A549 (cell line): ENCODE measurements at regions not wholly inside any gene's neighbourhood (a gene's known extent, or its start where the extent isn't known, plus 50 kb on each side); places are given as distances from the start of the nearest gene placed in this dataset.

Experiments
- ATOH8 ChIP-seq: fragments of 250-450 bp; sonication (Bioruptor Pico); IDR thresholded peaks from 2 replicates; pipeline ENCODE4 v1.5.0; 2020; ENCODE audit warnings: low read depth, mild to moderate bottlenecking, moderate library complexity
- CBX2 ChIP-seq: fragments of 200-600 bp; sonication (generic); IDR thresholded peaks from 2 replicates; pipeline ENCODE4 v1.6.1; 2016; ENCODE audit warnings: low read depth, mild to moderate bottlenecking, borderline replicate concordance
- E2F6 ChIP-seq: IDR thresholded peaks from 2 replicates; pipeline ENCODE4 v1.6.1; 2012; ENCODE audit warnings: low read depth, borderline replicate concordance
- EHF ChIP-seq: fragments of 250-450 bp; sonication (Bioruptor Pico); IDR thresholded peaks from 2 replicates; pipeline ENCODE4 v1.5.0; 2020; ENCODE audit warnings: mild to moderate bottlenecking
- ELK1 ChIP-seq: fragments of 150-350 bp; IDR thresholded peaks from 2 replicates; pipeline ENCODE4 v1.6.1; 2014; ENCODE audit warnings: low read depth, mild to moderate bottlenecking, low read length
- EP300 ChIP-seq, 2 experiments: fragments of >200 bp; sonication (Bioruptor Twin); formaldehyde crosslinking; IDR thresholded peaks; 2 replicates in 1 of 2; 3 replicates in 1 of 2; pipeline ENCODE4 v1.6.1; 2016 to 2017
- FOSB ChIP-seq: fragments of 250-450 bp; sonication (Bioruptor Pico); IDR thresholded peaks from 2 replicates; pipeline ENCODE4 v1.5.0; 2020; ENCODE audit warnings: mild to moderate bottlenecking, moderate library complexity
- FOSL2 ChIP-seq, 2 experiments: fragments of 450-650 bp in 1 of 2; fragments of >200 bp in 1 of 2; sonication (Bioruptor Twin) in 1 of 2; formaldehyde crosslinking; IDR thresholded peaks; 2 replicates each; pipeline versions ENCODE4 v1.5.0 to v1.6.1; 2016 to 2020; ENCODE audit warnings: mild to moderate bottlenecking in 1 of 2, moderate library complexity in 1 of 2
- FOXS1 ChIP-seq: fragments of 250-450 bp; sonication (Bioruptor Pico); IDR thresholded peaks from 2 replicates; pipeline ENCODE4 v1.5.0; 2020; ENCODE audit warnings: mild to moderate bottlenecking, moderate library complexity
- GATA3 ChIP-seq: IDR thresholded peaks from 2 replicates; pipeline ENCODE4 v1.6.1; 2012; ENCODE audit warnings: borderline replicate concordance
- HES2 ChIP-seq: fragments of >200 bp; sonication (Bioruptor Twin); formaldehyde crosslinking; IDR thresholded peaks from 2 replicates; pipeline ENCODE4 v1.6.1; 2016
- HEYL ChIP-seq: fragments of 250-450 bp; sonication (Bioruptor Pico); IDR thresholded peaks from 2 replicates; pipeline ENCODE4 v1.8.0; 2021; ENCODE audit warnings: mild to moderate bottlenecking, moderate library complexity
- HMGXB4 ChIP-seq: fragments of 250-450 bp; sonication (Bioruptor Pico); IDR thresholded peaks from 2 replicates; pipeline ENCODE4 v1.5.0; 2021; ENCODE audit warnings: mild to moderate bottlenecking, moderate library complexity, borderline replicate concordance
- HOXB13 ChIP-seq: fragments of 250-450 bp; sonication (Bioruptor Pico); IDR thresholded peaks from 2 replicates; pipeline ENCODE4 v1.5.0; 2020; ENCODE audit warnings: low read depth, mild to moderate bottlenecking, moderate library complexity
- JUN ChIP-seq, 2 experiments: fragments of >200 bp; sonication (Bioruptor Twin); formaldehyde crosslinking; IDR thresholded peaks; 2 replicates in 1 of 2; 3 replicates in 1 of 2; pipeline ENCODE4 v1.6.1; 2016 to 2017
- KDM1A ChIP-seq: fragments of 200-600 bp; sonication (generic); IDR thresholded peaks from 2 replicates; pipeline ENCODE4 v1.6.1; 2016; ENCODE audit warnings: low read depth, mild to moderate bottlenecking
- KDM5A ChIP-seq: fragments of 200-600 bp; sonication (generic); IDR thresholded peaks from 2 replicates; pipeline ENCODE4 v1.6.1; 2016; ENCODE audit warnings: antibody characterized with exemption, mild to moderate bottlenecking
- MAX ChIP-seq: IDR thresholded peaks from 2 replicates; pipeline ENCODE4 v1.6.1; 2012
- NFE2L2 ChIP-seq: fragments of 150-350 bp; conservative IDR thresholded peaks from 2 replicates; pipeline ENCODE4 v1.6.1; 2014; ENCODE audit warnings: low read length
- NPAS2 ChIP-seq: fragments of 250-450 bp; sonication (Bioruptor Pico); IDR thresholded peaks from 2 replicates; pipeline ENCODE4 v1.8.0; 2022; ENCODE audit warnings: mild to moderate bottlenecking, moderate library complexity, borderline replicate concordance
- NR3C1 ChIP-seq: fragments of >200 bp; sonication (Bioruptor Twin); formaldehyde crosslinking; IDR thresholded peaks from 3 replicates; pipeline ENCODE4 v1.6.1; 2017
- POLR2A ChIP-seq: IDR thresholded peaks from 2 replicates; pipeline ENCODE4 v1.6.1; 2012; ENCODE audit warnings: mild to moderate bottlenecking, low read length
- POLR2AphosphoS2 ChIP-seq: conservative IDR thresholded peaks from 2 replicates; pipeline ENCODE4 v1.6.1; 2012; ENCODE audit warnings: low read length, improper control_type of control experiment, inconsistent platforms
- RARB ChIP-seq: fragments of 250-450 bp; sonication (Bioruptor Pico); IDR thresholded peaks from 2 replicates; pipeline ENCODE4 v1.8.0; 2021; ENCODE audit warnings: mild to moderate bottlenecking, moderate library complexity
- RFX5 ChIP-seq: fragments of 450-650 bp; IDR thresholded peaks from 2 replicates; pipeline ENCODE4 v1.7.1; 2014; ENCODE audit warnings: antibody characterized with exemption, mild to moderate bottlenecking, moderate library complexity
- RNF2 ChIP-seq: fragments of 200-600 bp; sonication (generic); IDR thresholded peaks from 2 replicates; pipeline ENCODE4 v1.6.1; 2016; ENCODE audit warnings: low read depth, mild to moderate bottlenecking, antibody characterized with exemption, moderate library complexity, borderline replicate concordance
- SMC3 ChIP-seq: fragments of >200 bp; sonication (Bioruptor Twin); formaldehyde crosslinking; IDR thresholded peaks from 3 replicates; pipeline ENCODE4 v1.6.1; 2018; ENCODE audit warnings: inconsistent platforms
- USF2 ChIP-seq: fragments of 450-650 bp; IDR thresholded peaks from 2 replicates; pipeline ENCODE4 v1.6.1; 2014; ENCODE audit warnings: antibody characterized with exemption

- no peak for TF ChIP-seq HMGXB4
- no peak for TF ChIP-seq FOSB
- TF ChIP-seq CBX2: no peak
- no peak for TF ChIP-seq KDM5A
- no peak for TF ChIP-seq POLR2A
- TF ChIP-seq RNF2: no peak
- TF ChIP-seq JUN (IDR thresholded peaks at IDR 0.05): peak in 1 of 2 experiments; percentile 66; a peak in 2 of 5 replicates
- TF ChIP-seq RARB: no peak
- no peak for TF ChIP-seq ELK1
- TF ChIP-seq ATOH8 (CRISPR knock-in tag): no peak
- TF ChIP-seq NPAS2 (CRISPR knock-in tag): no peak
- TF ChIP-seq GATA3: peak; percentile 60; the same call in 1 of the 2 replicates
- no peak for TF ChIP-seq NR3C1
- no peak for TF ChIP-seq SMC3
- no peak for TF ChIP-seq NFE2L2
- no peak for TF ChIP-seq HOXB13 (CRISPR knock-in tag)
- TF ChIP-seq POLR2AphosphoS2: no peak
- TF ChIP-seq RFX5: no peak
- TF ChIP-seq EP300 (IDR thresholded peaks at IDR 0.05): peak; percentile 23 to 81; a peak in 3 of 5 replicates
- TF ChIP-seq FOSL2 (IDR thresholded peaks at IDR 0.05): peak; percentile 45; the same call in 1 of the 2 replicates
- no peak for TF ChIP-seq FOSL2 (CRISPR knock-in tag; IDR thresholded peaks at IDR 0.05)
- TF ChIP-seq FOXS1: no peak
- TF ChIP-seq HEYL (CRISPR knock-in tag): no peak
- no peak for TF ChIP-seq E2F6
- no peak for TF ChIP-seq MAX
- TF ChIP-seq EHF (CRISPR knock-in tag): no peak
- TF ChIP-seq KDM1A: no peak
- TF ChIP-seq HES2: no peak
- no peak for TF ChIP-seq USF2
Observed at GRCh38 chr5:27701931-27702903, 663.8 kb upstream of the CDH9 start (continued).
